SK-N-SH treated with all-trans-retinoic acid at 6 μM for 48 hours (cell line): ENCODE measurements at regions not wholly inside any gene's neighbourhood (a gene's known extent, or its start where the extent isn't known, plus 50 kb on each side); places are given as distances from the start of the nearest gene placed in this dataset.

Source experiments
- ATAC-seq: fragments of 200-7000 bp; cut with Tn5 transposase; 3 replicates; pipeline ENCODE4 v1.9.1; 2020; ENCODE audit warnings: mild to moderate bottlenecking, moderate library complexity
- ARNTL ChIP-seq: fragments of 450-650 bp; formaldehyde crosslinking; IDR thresholded peaks from 2 replicates; pipeline ENCODE4 v1.5.0; 2020; ENCODE audit warnings: low read depth, mild to moderate bottlenecking, moderate library complexity, borderline replicate concordance
- CSDC2 ChIP-seq: fragments of 250-450 bp; sonication (Bioruptor Pico); IDR thresholded peaks from 2 replicates; pipeline ENCODE4 v1.5.0; 2020; ENCODE audit warnings: mild to moderate bottlenecking, moderate library complexity
- CSRNP3 ChIP-seq: fragments of 250-450 bp; sonication (Bioruptor Pico); IDR thresholded peaks from 2 replicates; pipeline ENCODE4 v1.5.1; 2021; ENCODE audit warnings: mild to moderate bottlenecking, moderate library complexity
- ESRRG ChIP-seq: fragments of 250-450 bp; sonication (Bioruptor Pico); IDR thresholded peaks from 2 replicates; pipeline ENCODE4 v1.6.1; 2021; ENCODE audit warnings: mild to moderate bottlenecking
- ISL1 ChIP-seq: fragments of 250-450 bp; sonication (Bioruptor Pico); IDR thresholded peaks from 2 replicates; pipeline ENCODE4 v2.1.2; 2022; ENCODE audit warnings: mild to moderate bottlenecking, moderate library complexity
- OSR1 ChIP-seq: fragments of 250-450 bp; sonication (Bioruptor Pico); IDR thresholded peaks from 2 replicates; pipeline ENCODE4 v1.8.0; 2022; ENCODE audit warnings: moderate library complexity, mild to moderate bottlenecking, inconsistent platforms
- PATZ1 ChIP-seq: fragments of 250-450 bp; sonication (Bioruptor Pico); IDR thresholded peaks from 2 replicates; pipeline ENCODE4 v1.8.0; 2020; ENCODE audit warnings: mild to moderate bottlenecking, moderate library complexity, borderline replicate concordance
- POU6F1 ChIP-seq: fragments of 250-450 bp; sonication (Bioruptor Pico); IDR thresholded peaks from 2 replicates; pipeline ENCODE4 v1.8.0; 2021; ENCODE audit warnings: low read depth, mild to moderate bottlenecking, moderate library complexity, borderline replicate concordance
- PPARA ChIP-seq: fragments of 250-450 bp; sonication (Bioruptor Pico); IDR thresholded peaks from 2 replicates; pipeline ENCODE4 v1.5.0; 2020; ENCODE audit warnings: mild to moderate bottlenecking, borderline replicate concordance
- RARB ChIP-seq: fragments of 250-450 bp; sonication (Bioruptor Pico); IDR thresholded peaks from 2 replicates; pipeline ENCODE4 v1.8.0; 2021; ENCODE audit warnings: mild to moderate bottlenecking, moderate library complexity
- SNAI2 ChIP-seq: fragments of 250-450 bp; sonication (Bioruptor Pico); IDR thresholded peaks from 2 replicates; pipeline ENCODE4 v1.5.0; 2020; ENCODE audit warnings: mild to moderate bottlenecking, moderate library complexity
- TCF4 ChIP-seq: fragments of 250-450 bp; sonication (Bioruptor Pico); IDR thresholded peaks from 2 replicates; pipeline ENCODE4 v1.8.0; 2021; ENCODE audit warnings: mild to moderate bottlenecking, moderate library complexity, borderline replicate concordance
- TOX ChIP-seq: fragments of 250-450 bp; sonication (Bioruptor Pico); IDR thresholded peaks from 2 replicates; pipeline ENCODE4 v1.8.0; 2021; ENCODE audit warnings: mild to moderate bottlenecking, moderate library complexity, borderline replicate concordance
- ZC3H10 ChIP-seq: fragments of 250-450 bp; sonication (Bioruptor Pico); IDR thresholded peaks from 2 replicates; pipeline ENCODE4 v1.5.1; 2021; ENCODE audit warnings: mild to moderate bottlenecking, moderate library complexity
- ZFP3 ChIP-seq: fragments of 250-450 bp; sonication (Bioruptor Pico); IDR thresholded peaks from 2 replicates; pipeline ENCODE4 v1.5.0; 2020; ENCODE audit warnings: mild to moderate bottlenecking, moderate library complexity
- ZFP30 ChIP-seq: fragments of 450-650 bp; formaldehyde crosslinking; IDR thresholded peaks from 2 replicates; pipeline ENCODE4 v1.5.0; 2022; ENCODE audit warnings: mild to moderate bottlenecking, moderate library complexity
- ZNF565 ChIP-seq: fragments of 450-650 bp; formaldehyde crosslinking; conservative IDR thresholded peaks from 2 replicates; pipeline ENCODE4 v1.5.0; 2020; ENCODE audit warnings: low read depth, mild to moderate bottlenecking, moderate library complexity
- ZNF70 ChIP-seq: fragments of 450-650 bp; formaldehyde crosslinking; IDR thresholded peaks from 2 replicates; pipeline ENCODE4 v1.5.0; 2020; ENCODE audit warnings: mild to moderate bottlenecking, moderate library complexity
- ZNF8 ChIP-seq: fragments of 450-650 bp; formaldehyde crosslinking; IDR thresholded peaks from 2 replicates; pipeline ENCODE4 v1.5.0; 2020; ENCODE audit warnings: mild to moderate bottlenecking, moderate library complexity
- TF ChIP-seq, protein P1 (sequence below): fragments of 250-450 bp; sonication (Bioruptor Pico); IDR thresholded peaks from 2 replicates; pipeline ENCODE4 v1.5.1; 2020; ENCODE audit warnings: low read depth, mild to moderate bottlenecking, moderate library complexity

DNA sequence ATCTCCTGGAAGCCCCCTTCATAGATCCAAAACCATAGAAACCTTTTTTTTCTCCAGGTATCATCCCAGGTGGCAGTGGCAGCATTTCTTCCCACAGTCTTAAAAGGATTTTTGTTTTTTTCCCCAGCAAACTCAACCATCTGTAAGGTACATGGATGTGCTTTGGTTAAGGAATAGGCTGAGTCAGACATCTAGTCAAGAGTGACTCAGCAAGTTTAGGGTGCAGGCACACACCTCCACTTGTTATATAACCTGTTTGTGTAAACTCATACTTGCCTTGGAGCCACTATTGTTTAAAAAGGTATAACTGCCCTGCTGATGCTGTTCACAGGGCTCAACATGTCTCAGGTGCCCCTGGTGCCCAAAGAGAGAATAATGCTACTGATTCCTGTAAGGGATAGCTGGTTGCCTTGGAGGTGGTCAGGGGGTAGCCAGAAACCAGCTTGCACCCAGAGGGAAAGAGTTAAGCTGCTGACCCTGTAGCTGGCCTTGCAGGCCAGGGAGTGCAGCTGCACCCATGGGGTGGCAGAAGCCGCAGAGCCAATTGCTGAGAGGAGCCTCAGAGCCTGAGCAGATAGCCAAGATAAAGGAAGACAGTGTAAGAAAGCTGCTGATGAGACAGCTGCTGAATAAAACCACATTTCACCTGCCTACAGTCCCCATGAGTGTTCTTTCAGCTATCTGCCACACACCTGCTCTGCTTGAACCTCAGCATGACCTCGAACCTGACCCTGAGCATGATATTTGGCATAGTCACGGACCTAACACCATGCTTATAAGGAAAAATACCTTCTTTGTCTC is 1726.1 kb upstream of the RAG2 start:
- no peak for TF ChIP-seq PATZ1 (CRISPR knock-in tag)
- no peak for TF ChIP-seq RARB (CRISPR knock-in tag)
- no peak for TF ChIP-seq POU6F1 (CRISPR knock-in tag)
- TF ChIP-seq ARNTL (CRISPR knock-in tag) = no peak
- no peak for TF ChIP-seq ZFP3 (CRISPR knock-in tag)
- no peak for TF ChIP-seq CSDC2 (CRISPR knock-in tag)
- TF ChIP-seq ESRRG (CRISPR knock-in tag) = no peak
- no peak for TF ChIP-seq ZFP30 (CRISPR knock-in tag)
- no peak for TF ChIP-seq PPARA (CRISPR knock-in tag)
- no peak for ATAC-seq

- ATAC-seq = no peak
- no peak for TF ChIP-seq TCF4 (CRISPR knock-in tag)
- no peak for TF ChIP-seq PATZ1 (CRISPR knock-in tag)
- TF ChIP-seq ARNTL (CRISPR knock-in tag) = no peak
- TF ChIP-seq OSR1 (CRISPR knock-in tag) = no peak
- no peak for TF ChIP-seq CSDC2 (CRISPR knock-in tag)
- TF ChIP-seq ZFP30 (CRISPR knock-in tag) = no peak
- TF ChIP-seq, protein P1, sequence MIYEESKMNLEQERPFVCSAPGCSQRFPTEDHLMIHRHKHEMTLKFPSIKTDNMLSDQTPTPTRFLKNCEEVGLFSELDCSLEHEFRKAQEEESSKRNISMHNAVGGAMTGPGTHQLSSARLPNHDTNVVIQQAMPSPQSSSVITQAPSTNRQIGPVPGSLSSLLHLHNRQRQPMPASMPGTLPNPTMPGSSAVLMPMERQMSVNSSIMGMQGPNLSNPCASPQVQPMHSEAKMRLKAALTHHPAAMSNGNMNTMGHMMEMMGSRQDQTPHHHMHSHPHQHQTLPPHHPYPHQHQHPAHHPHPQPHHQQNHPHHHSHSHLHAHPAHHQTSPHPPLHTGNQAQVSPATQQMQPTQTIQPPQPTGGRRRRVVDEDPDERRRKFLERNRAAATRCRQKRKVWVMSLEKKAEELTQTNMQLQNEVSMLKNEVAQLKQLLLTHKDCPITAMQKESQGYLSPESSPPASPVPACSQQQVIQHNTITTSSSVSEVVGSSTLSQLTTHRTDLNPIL (CRISPR knock-in tag) = no peak
- no peak for TF ChIP-seq ZNF565 (CRISPR knock-in tag)
- no peak for TF ChIP-seq ZC3H10 (CRISPR knock-in tag)
- TF ChIP-seq ZFP3 (CRISPR knock-in tag) = no peak
- TF ChIP-seq RARB (CRISPR knock-in tag) = no peak
- no peak for TF ChIP-seq ZNF8 (CRISPR knock-in tag)
- no peak for TF ChIP-seq ISL1
- TF ChIP-seq POU6F1 (CRISPR knock-in tag) = no peak
- no peak for TF ChIP-seq ZNF70 (CRISPR knock-in tag)
- TF ChIP-seq TOX = no peak
- TF ChIP-seq SNAI2 (CRISPR knock-in tag) = no peak
- no peak for TF ChIP-seq CSRNP3 (CRISPR knock-in tag)
Measured at GRCh38 chr11:38315151-38315550, 1717.1 kb upstream of the RAG2 start.
